NCI-H69 (cell line): ENCODE measurements at regions not wholly inside any gene's neighbourhood (a gene's known extent, or its start where the extent isn't known, plus 50 kb on each side); places are given as distances from the start of the nearest gene placed in this dataset.

Experiments used
- DNase-seq: peaks from one replicate; lab custom pipeline; 2025; lab: John Stamatoyannopoulos, UW

DNA sequence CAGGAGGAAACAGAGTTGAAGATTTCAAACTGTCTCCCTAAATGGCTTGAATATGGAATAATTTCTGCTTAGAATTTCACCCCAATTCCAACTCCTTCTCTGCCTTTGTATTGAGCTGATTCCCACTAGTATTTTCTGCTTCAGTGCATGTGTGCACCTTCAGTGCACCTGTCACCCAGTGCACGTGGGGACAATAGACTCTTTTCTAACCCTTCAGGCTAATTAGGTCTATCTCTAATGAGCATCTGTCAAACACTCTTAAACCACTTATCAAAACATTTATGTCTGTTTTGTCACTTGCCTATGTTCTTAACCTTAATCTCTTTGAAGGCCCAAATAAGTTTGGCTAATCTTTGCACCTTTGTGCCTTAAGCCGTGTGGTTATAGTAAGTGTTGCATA lies 232.0 kb upstream of the NETO1 start:
- DNase-seq, result peak; percentile 71

DNA sequence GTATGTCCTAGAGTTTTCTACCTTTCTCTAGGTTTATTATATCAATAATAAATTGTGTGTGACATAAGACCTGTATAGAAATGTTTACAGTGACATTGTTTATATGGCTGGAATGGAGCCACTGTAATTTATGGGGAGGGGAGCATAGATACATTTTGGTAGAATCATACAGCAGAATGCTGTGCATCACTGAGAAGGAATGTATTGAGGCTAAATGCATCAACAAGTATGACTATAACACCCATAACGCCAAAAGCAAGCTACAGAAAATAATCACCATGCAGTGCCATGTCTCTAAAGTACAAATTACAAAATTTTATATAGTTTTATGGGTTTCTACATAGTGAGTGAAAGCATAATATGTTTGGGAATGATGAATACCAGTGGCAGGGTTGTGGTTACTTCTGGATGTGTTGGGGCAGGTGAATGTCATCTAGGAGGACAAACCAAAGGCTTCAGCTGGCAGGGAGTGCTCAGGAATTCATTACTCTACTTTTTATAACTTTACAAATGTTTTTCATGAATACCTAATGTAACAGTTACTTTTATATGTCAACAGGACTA lies 226.0 kb upstream of the NETO1 start:
- DNase-seq, result no peak

DNA sequence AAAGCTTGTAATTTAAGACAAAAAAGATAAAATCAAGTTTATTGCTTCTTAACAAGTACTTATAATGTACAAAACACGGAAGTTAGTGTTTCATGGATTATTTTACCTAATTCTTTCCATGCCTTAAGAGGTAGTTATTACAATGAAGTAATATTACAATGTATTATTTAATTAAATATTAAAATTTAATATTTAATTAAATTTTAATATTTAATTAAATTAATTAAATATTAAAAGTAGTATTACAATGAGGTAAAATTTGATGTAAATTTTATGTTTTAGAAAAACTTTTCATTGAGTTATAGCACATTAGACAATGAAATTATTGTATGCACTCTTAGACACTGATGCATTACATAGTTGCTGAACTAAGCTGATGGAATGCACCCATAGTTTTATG lies 220.7 kb upstream of the NETO1 start:
- DNase-seq, result no peak

DNA sequence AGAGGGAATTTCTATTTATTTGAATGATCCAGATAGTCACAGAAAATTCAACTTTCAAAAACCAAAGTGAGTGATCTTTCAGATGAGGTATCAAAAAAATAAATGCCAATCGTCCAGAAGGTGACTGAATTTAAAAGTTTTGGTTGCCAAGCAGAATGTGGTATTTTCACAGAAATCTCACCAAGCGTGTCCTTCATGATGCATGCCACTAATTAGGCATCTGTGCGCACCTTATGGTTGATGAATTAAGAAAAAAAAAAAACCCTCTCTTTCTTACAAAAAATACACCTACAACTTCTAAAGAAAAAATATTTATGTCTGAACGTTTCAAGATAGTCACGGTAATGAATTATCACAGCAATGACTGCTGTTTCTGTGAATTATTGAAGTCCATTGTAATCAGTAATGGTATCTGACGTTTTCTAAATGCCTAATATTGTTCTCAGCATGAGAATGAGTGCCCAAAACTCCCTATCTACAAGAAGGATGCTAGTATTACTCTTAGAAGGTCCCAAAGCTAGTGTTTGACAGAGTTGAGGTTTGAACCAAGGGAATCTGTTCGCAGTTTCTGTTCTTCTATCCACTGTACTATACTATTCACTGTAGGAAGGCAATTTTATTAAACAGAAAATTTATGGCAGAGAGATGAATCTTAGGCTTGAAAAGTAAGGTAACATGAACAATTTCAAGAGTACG lies 219.6 kb upstream of the NETO1 start:
- peak; percentile 45 for DNase-seq

DNA sequence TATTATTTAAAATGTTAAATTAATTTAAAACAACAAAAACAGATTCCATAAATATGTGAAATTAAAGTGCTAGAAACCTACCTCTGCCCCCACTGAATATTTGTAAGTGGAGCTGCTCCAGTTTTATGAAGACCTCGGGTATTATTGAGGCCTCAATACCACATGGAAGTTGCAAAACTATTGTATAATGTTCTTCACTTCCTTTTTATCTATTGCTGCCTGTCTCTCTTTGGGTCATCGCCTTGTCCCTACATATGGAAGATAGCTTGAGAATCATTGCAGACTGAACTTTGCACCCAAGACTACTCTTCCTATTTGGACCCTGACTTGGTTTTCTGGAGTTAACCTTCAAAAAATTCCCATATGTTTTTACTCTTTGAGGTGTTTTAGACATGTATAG lies 212.1 kb upstream of the NETO1 start:
- DNase-seq, result no peak

DNA sequence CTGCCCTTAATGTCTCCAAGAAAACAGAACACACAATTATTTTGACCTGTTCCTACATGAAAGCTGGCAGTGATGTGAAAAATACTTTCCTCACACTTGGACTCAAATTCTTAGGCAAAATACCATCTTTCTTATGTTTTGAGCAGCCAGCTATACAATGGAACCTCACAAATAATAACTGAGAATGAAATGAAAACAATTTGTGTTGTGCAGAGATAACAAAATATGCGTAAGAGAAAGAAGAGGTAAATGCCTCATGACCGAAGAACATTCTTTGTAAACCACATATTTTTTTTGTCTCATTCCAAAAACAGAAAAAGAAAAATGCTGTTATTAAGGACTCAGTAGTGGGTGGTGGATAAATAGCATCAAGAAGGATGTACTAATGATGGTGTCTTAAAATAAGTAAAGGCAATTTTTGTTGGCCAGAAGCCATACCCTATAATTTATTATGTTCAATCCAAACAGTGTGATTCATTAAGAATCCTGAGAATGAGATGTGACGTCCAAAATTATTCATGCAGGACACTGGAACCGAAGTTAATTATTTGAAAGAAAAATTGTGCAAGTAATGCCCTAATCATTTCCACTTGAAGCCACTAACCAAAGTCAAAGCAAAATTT lies 193.0 kb upstream of the NETO1 start:
- peak; percentile 33 for DNase-seq

DNA sequence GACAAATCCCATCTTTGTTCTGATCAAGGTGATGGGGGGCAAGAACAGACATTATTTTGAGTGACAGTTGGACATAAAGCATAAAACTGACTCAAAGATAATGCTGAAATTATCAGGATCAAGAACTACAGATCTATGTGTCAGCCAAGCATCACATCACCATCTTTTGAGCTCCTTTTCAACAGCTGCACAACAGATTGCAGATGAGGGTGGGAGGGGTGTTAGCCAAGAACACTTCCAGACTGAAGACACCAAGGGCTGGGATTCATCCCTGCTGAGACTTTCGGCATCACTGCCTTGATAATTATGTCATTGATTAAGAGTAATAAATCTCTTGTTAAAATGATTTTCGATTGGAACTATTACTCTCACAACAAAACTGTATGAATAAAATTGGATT lies 191.5 kb upstream of the NETO1 start:
- DNase-seq, result no peak

DNA sequence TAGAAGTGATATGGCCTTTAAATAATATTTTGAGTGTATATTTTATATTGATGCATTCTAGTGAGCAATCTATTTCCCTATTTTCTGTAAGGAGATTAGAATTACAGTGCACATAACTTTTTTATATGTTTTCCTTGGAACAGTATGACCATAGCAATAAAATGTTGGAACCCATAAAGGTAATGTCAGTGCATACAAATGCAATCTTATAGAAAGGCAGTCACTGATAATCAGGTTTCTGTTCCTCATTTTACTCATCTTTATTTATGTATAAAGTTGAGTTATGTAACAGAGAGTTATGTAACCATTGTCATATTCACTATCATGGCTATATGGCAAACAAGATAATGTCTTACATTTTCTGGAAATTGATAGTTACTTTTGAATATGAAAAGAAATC lies 179.9 kb upstream of the NETO1 start:
- DNase-seq, result no peak

DNA sequence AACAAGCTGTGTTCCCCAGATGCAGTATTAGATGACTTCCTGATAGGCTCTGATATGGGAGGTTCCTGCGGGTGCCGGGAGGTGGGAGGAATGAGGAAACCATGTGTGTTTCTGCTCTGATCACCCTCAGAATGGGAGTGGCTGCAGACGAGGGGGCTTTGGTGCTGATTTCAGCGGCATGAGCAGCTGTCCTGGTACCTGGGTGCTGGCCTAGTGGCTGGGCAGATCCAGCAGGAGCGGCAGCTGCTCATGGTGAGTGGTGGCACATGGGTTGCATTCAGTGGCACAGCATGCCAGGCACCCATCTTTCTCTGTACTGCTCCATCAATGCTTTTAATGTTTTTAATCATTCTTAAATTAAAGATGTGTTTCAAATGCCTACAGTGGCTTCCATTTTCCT lies 177.2 kb upstream of the NETO1 start:
- no peak for DNase-seq

DNA sequence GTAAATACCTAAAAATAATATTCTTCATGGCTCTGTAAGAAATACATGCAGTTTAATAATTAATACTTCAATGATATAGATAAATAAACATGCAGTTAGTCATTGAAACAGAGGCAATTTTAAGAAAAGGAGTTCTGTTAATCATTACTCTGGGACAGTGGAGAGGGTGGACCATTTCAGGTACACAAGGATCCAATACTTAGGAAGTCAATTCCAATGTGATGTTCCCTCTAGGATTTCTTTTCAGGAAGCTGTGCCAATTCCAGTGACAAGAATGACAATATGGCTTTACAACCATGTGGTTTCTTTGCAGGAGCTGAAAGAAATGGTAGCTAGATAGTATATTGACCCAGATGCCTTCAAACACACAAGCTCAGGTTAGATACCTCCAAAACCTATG lies 175.8 kb upstream of the NETO1 start:
- peak; percentile 28 for DNase-seq

DNA sequence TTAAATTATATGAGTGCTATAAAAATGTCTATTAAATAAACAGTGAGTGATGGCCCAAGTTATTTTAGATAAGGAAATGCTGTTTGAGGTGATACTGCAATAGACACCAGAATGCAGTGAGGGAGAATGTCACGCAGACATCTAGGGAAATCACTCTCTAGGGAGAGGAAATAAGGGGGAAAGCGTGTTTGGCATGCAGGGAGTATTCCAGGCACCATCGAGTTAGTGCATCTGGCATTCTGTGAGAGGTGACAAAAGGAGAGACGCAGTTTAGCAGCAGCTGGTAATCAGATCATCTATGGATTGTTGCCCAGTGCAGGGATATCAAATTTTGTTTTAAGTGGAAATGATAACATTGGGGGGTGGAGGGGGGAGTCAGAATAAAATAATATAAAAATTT lies 175.4 kb upstream of the NETO1 start:
- DNase-seq, result peak; percentile 84

DNA sequence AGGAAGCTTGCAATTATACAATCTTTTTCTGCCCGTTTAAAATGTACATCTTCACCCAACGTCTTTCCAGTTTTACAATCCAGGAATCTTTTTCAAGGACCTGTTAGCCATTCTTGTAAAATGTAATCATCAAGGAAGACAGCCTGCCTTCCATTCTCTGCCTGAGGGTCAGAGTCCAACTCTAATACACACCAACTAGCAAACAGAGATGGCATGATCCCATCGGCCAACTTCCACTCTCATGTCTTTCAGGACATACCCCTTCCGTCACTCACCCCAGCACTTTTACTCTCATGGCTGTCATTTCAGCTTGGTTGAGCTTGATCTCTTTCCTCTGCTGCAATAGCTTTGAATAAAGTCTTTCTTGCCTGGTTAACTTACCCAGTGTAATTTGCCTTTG lies 172.5 kb upstream of the NETO1 start:
- DNase-seq, result no peak

DNA sequence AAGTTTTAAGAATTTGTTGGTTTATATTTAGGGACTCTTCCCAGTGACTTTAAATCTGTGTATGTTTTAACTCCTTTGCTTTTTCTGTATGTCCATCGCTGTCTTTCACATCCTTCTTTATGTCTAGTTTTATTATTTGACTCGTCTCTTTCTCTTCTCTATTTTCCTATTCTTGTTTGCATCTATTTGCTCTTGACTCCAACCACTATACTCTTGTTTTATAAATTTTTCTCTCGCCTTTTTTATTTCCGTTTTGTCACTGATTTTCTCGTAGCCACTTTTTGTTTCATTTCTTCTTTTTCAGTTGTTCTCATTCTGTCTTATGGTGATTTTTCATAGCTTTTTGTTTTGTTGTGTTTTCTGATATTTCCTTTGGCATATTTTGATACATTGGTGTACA lies 170.5 kb upstream of the NETO1 start:
- DNase-seq, result no peak

DNA sequence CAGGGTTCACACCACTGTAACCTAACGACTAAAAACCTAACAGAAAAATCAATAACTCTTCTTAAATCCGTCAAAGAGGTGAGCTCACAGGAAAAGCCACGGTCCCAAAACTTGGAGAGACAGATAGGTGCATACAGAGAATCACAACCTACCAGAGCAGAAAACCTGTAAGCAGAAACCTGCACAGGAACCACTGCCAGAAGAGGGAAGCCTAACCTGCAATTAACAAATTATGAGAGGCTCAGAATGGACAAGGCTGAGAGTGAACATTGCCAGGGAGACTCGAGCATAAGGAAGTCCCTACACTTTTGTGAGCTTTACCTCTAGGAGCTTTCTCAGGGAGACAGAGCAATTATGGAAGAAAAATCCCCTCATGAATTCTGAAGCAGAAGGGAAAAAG lies 156.2 kb upstream of the NETO1 start:
- DNase-seq, result peak; percentile 77

DNA sequence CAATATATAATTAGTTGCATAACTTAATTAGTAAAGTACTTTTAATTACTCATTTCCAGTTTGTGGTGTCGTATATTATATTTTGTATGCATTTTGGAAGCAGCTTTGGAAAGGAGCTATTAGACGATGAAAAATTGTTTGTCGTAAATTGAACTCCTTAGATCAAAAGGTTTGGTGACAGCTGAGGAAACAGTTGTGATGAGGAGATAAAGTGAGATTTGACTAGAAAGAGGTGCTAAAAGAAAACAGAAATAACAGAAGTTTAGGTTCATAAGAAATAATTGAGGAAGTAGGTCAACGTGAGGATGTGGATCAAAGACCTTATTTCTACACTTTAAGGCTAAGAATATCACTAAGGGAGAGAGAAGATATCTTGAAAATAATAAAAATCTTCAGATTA lies 141.9 kb upstream of the NETO1 start:
- DNase-seq, result no peak

DNA sequence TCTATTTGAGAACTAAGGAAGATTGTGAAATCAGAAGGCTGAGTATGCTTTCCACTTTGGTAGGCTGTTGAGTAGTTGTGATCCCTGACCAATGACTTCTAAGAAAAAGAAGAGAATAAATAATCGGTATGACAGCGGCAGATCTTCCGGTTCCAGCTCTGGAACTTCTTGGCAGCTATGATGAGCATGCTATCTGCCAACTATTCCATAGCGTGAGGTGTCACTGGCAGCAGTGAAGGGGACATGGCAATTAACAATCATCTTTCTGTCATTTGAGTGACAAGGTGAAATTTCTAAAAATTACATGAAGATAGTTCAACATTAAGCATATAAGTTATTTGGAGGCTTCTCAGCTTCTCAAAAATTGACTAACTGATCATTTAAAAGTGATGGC lies 140.1 kb upstream of the NETO1 start:
- no peak for DNase-seq

DNA sequence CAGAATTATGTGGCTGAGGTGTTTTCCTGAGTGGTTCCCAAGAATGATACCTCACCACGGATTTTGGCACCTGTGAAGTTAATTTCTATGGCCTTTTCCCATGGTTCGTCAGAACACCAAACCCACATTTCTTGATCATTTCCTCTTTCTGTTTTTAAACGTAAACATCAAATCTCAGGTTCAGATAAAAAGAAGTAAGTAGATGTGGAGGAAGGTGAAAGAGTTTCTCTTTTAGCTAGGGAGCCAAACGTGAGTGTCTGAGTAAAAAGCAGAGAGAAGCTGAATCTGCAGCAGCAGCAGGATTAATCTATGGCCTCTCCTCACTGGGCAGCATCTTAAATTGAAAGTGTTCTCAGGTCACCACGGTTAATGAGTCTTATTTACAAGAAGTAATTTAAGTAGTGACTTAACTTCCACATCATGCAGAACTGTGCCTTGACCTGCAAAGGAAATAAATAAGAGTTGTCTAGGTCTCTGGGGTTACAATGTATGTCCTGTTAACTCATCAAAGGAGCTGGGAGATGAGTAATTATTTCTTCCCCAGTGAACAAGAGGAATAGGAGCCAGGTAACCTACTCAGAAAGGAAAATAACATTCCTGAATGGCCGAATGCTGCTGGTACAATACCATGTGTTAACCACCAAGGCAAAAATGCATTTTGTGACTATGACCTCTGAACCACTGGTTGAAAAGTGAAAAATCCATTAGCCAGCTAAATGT lies 139.6 kb upstream of the NETO1 start:
- no peak for DNase-seq

DNA sequence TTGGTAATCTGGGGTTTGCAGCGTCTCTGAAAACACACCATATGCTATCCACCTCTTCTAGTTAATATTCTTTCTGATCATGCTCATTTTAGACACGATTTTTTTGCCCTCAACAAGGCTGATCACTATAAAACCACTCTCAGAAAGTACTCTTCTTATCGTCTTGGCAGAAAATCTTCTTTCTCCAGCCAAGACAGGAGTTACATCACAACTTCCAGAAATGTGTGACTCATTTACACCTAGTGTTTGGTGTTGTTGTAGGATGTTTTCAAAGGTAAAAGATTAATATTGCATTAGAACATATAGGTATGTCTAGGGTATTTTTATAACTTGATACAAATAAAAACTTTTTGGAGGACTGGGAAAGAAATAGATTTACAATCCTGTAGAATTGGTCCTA lies 138.5 kb upstream of the NETO1 start:
- DNase-seq, result no peak

DNA sequence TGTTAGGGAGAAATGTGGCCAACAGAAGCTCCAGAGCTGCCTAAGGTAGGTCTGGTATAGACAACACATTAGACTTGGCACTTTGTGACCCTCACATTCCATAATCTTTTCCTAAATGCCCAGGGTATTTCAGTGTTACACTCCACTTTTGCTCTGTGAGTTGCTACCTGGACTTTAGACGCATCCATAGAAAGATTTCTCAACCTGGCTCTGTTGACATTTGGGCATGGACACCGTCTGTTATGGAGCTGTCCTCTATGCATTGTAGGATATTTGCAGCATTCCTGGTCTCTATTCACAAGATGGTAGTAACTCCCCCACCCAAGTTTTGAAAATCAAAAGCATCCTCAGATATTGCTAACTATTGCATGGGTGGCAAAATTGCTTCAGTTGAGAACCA lies 136.5 kb upstream of the NETO1 start:
- DNase-seq, result no peak

DNA sequence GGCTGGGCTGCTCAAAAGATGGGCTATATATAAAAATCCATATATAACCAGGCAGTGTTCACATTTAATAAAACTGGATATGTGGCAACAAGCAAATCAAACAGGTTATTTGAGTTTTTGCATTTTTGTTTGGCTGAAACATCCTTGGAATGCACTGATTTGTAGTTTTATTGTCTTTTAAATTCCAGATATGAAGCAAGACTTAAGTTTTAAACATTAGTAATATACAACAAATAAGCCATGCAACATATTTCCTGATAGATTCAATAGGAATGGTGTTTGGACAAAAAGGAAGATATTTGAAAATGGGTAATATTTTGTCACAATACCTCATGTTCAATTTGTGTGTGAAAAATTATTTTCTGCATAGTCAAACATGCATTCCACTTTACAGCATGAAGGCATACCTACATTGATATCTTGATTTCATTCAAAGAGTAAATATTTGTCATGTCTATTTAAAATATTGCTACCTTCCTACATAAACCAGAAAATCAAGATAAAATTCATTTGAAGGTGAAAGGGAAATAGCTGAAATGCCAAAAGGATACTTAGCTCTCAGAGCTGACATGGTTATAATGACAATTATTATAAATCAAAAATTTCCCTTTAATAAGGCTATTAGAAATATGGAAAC lies 132.3 kb upstream of the NETO1 start:
- no peak for DNase-seq

DNA sequence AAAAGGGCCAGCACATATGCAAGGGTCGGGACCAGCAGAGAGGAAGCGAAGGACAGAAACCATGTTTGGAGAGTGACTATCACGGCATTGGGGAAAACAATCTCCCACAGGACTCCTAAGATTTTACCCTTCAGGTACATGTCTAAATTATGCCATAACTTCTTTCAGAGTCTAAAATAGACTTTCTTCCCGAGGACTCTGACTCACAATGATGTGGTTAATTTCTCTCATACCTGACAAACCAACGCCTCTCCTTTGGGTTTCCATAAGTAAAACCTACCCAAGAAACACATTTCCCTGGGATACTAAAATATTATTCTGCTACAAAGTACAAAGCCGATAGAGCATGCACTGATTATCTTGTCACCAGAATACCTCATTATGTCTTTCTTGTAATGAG lies 127.8 kb upstream of the NETO1 start:
- DNase-seq, result no peak

DNA sequence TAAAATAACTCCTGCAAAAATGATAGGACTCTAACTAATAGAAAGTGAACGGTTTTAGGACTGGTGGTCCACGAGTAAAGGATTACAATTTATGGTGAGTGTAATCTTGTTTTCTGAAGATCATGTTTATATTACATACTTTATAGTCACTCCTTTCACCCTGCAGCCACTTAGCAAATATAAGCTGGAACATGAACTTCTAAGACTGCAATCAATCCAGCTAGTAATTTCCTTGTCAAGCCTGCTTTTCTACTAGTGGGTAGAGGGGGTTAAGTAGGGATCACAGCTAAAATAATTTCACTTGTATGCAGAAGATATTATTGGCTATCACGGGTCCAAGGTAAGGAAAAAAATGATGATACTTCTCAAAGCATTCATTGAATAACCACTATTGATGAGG lies 125.5 kb upstream of the NETO1 start:
- DNase-seq, result no peak

DNA sequence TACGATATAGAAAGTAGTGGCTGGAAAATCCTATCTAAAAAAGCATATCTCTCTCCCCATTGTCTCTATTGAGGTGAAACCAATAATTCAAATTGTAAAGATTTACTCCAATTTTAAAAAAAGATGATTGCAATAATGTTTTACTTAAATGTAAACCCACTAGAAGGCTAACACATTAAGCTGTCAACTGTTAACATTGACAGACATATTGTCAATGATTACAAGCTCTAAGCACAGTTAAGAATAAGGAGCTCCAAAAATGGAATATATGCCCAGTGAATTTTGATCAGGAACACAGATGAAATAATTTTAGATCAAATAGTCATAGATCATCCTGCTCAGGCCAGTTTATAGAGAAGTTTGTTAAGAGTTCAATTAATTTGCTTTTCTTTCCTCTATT lies 123.6 kb upstream of the NETO1 start:
- DNase-seq, result no peak
